HG02870 (cell line): ENCODE measurements at regions not wholly inside any gene's neighbourhood (a gene's known extent, or its start where the extent isn't known, plus 50 kb on each side); places are given as distances from the start of the nearest gene placed in this dataset.
"Not testable (repeated sequence)": the region's sequence is repeated elsewhere in the genome, so short reads cannot be mapped to it uniquely, and the experiment has no call there.

ENCODE experiments used
- ATAC-seq: cut with Tn5 transposase; IDR thresholded peaks from one replicate; pipeline ENCODE4 v1.9.1; 2021; ENCODE audit warnings: mild to moderate bottlenecking, moderate library complexity; ENCODE audit not compliant: unreplicated experiment

GRCh38 chr13:99074693-99075092 lies 96.8 kb upstream of the DOCK9 start:
- no peak for ATAC-seq

- ATAC-seq, result peak; percentile 77
Observed at GRCh38 chr13:99075268-99076191, 97.7 kb upstream of the DOCK9 start.

GRCh38 chr13:99078017-99078771 lies 100.3 kb upstream of the DOCK9 start:
- no peak for ATAC-seq

GRCh38 chr13:99080131-99080530 lies 102.3 kb upstream of the DOCK9 start:
- no peak for ATAC-seq

GRCh38 chr13:99083981-99084380 lies 106.1 kb upstream of the DOCK9 start:
- ATAC-seq, result no peak

GRCh38 chr13:99085139-99085807 lies 107.4 kb upstream of the DOCK9 start:
- no peak for ATAC-seq

GRCh38 chr13:99085808-99086266 lies 108.0 kb upstream of the DOCK9 start:
- ATAC-seq, result no peak

- peak; percentile 35 for ATAC-seq
Observed at GRCh38 chr13:99086267-99087097, 108.6 kb upstream of the DOCK9 start.

GRCh38 chr13:99087098-99087953 lies 109.5 kb upstream of the DOCK9 start:
- ATAC-seq, result peak; percentile 89

GRCh38 chr13:99087954-99088491 lies 110.2 kb upstream of the DOCK9 start:
- ATAC-seq, result peak; percentile 28

- ATAC-seq, result no peak
Observed at GRCh38 chr13:99093997-99094396, 106.7 kb upstream of the UBAC2 start.

- ATAC-seq, result not testable (repeated sequence)
Observed at GRCh38 chr13:99101831-99102230, 98.8 kb upstream of the UBAC2 start.

GRCh38 chr13:99103536-99103935 lies 97.1 kb upstream of the UBAC2 start:
- ATAC-seq, result no peak

GRCh38 chr13:99104396-99104795 lies 96.3 kb upstream of the UBAC2 start:
- ATAC-seq, result no peak

GRCh38 chr13:99105160-99105559 lies 95.5 kb upstream of the UBAC2 start:
- no peak for ATAC-seq

GRCh38 chr13:99113351-99113750 lies 87.3 kb upstream of the UBAC2 start:
- ATAC-seq, result no peak

GRCh38 chr13:99118179-99118578 lies 82.5 kb upstream of the UBAC2 start:
- no peak for ATAC-seq

GRCh38 chr13:99119656-99120055 lies 81.0 kb upstream of the UBAC2 start:
- ATAC-seq, result no peak

- no peak for ATAC-seq
Observed at GRCh38 chr13:99120751-99121150, 79.9 kb upstream of the UBAC2 start.
